AG10803 (cell line): ENCODE measurements at regions not wholly inside any gene's neighbourhood (a gene's known extent, or its start where the extent isn't known, plus 50 kb on each side); places are given as distances from the start of the nearest gene placed in this dataset.

Source experiments
- DNase-seq: peaks from one replicate; pipeline ENCODE4 v3.0.0; 2010; ENCODE audit warnings: low read depth
- H3K4me3 ChIP-seq: 2 replicates; pipeline ENCODE4 v1.5.1; 2011; ENCODE audit warnings: mild to moderate bottlenecking, low read length, control low read depth
- CTCF ChIP-seq: conservative IDR thresholded peaks from 2 replicates; pipeline ENCODE4 v1.5.1; 2011; ENCODE audit warnings: mild to moderate bottlenecking, low read length, control low read depth, inconsistent platforms

GRCh38 chr2:47226923-47227220, 50.6 kb upstream of the CALM2 start:
- no peak overlapping the region for H3K4me3 ChIP-seq
- no peak for TF ChIP-seq CTCF
- DNase-seq: no peak

- no peak for TF ChIP-seq CTCF
- no peak for DNase-seq
- H3K4me3 ChIP-seq: no peak overlapping the region
Measured at GRCh38 chr2:47226132-47226922, 50.0 kb upstream of the CALM2 start.
